Activated T-helper 9 cell treated with anti-CD3 and anti-CD28 coated beads, Interleukin-2, amount 50 U/mL, for 16 hours (primary cell): ENCODE measurements at regions not wholly inside any gene's neighbourhood (a gene's known extent, or its start where the extent isn't known, plus 50 kb on each side); places are given as distances from the start of the nearest gene placed in this dataset.
"Not testable (repeated sequence)": the region's sequence is repeated elsewhere in the genome, so short reads cannot be mapped to it uniquely, and the experiment has no call there.

Experiments used
- DNase-seq: peaks from one replicate; pipeline ENCODE4 v3.0.0-alpha.2; 2020; ENCODE audit warnings: low read depth

- DNase-seq, result no peak
Measured at GRCh38 chr6:119540417-119540816, 190.9 kb upstream of the MAN1A1 start.

- no peak for DNase-seq
Measured at GRCh38 chr6:119539066-119539746, 189.6 kb upstream of the MAN1A1 start.

- no peak for DNase-seq
Measured at GRCh38 chr6:119536666-119537065, 187.1 kb upstream of the MAN1A1 start.

GRCh38 chr6:119535332-119535731, 185.8 kb upstream of the MAN1A1 start:
- DNase-seq, result no peak

DNA sequence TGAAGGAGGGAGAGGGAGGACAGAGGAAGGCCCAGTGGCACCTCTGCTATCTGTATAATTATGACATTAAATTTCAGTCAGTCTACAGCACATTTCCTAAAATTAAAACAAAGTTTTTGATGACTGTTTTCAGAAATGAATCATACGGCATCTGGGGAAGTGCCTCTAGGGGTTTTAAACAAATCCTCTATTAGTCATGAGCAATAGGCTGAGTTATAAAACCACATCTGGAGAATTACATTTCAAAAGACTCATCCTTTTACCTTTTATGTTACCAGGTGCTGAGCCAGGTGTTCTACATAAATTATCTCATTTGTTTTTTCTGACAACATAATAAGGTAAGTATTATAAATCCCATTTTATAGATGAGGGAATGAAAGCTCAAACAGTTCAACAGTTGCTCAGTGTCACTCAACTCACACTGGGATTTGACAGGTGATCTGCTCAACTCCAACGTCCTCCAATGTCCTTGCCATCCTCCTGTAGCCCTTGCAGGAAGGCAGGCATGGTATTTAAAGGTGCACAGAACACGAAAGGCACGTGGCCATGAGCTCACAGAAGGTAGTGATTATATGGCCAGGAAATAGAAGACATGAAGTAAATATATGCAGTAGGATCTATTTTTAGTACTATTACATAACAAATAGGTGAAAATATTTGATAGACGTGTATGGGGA, 184.2 kb upstream of the MAN1A1 start:
- DNase-seq, result no peak

DNA sequence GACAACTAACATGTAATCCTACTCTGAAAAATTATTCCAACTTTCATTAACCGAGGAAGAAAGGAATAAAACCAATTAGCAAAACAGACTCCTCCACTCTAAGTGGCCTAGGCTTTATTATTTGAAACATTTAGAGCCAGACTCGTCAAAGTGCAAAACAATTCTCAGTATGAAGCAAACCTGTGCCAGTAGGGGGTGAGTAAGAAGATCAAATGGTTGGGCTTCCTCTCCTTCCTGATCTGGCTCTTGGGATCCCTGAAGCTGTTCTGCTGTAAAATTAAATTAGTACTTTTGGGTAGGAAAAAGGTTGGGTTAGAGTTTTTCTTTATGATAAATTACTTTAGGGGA, 177.6 kb upstream of the MAN1A1 start:
- DNase-seq, result no peak

- DNase-seq, result no peak
Measured at GRCh38 chr6:119526561-119527230, 177.1 kb upstream of the MAN1A1 start.

DNA sequence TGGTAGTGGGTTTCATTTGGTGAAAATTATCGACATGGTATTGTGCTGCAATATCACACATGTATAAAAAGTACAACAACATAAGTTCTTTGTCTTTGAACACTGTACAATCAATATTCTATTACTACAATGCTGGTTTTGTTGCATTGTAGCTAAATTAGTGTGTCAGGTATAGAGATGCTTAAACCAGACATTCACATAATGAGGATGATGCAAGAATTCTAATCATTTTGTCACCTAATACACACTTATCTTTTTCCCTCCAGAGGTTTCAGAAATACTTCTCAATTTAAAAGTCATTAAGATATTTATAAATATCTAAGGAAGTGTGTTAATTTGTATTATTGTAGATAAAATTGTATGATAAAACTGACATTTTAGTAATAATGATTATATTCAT, 174.8 kb upstream of the MAN1A1 start:
- no peak for DNase-seq

DNA sequence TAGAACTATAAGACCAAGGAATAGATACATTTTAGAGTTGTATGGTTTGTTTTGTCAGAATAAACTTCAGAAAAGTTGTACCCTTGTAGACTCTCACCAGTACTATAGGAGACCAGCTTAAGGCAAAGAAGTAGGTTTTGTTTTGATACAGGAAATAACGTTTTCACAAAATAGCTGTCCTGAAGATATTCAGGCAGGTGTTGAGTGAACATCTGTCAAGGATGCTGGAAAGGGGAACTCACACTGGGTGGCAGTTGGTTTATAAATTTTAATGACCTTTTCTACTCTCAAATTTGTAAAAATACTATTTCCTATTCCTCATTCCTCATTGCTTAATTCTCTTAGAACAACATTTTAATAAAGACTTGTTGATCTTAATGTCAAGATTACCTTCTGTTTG, 174.0 kb upstream of the MAN1A1 start:
- no peak for DNase-seq

DNA sequence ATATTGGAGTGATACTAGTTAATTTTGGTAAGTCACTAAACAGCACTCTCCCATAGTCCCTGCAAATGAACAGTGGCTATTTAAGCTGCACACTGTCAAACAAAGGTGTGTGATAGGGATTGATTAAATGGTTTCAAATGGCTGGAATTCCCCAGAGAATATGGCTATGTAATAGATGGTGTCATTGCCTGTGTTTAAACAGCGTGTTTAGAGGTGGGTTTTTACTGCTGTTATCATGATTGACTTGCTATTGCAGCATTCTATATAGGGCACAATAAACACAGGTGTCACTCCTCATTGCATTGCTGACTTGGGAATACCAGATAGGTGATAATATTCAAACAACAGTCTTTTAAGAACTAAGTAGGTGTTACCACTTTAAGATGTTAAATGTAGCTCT, 171.7 kb upstream of the MAN1A1 start:
- no peak for DNase-seq

DNA sequence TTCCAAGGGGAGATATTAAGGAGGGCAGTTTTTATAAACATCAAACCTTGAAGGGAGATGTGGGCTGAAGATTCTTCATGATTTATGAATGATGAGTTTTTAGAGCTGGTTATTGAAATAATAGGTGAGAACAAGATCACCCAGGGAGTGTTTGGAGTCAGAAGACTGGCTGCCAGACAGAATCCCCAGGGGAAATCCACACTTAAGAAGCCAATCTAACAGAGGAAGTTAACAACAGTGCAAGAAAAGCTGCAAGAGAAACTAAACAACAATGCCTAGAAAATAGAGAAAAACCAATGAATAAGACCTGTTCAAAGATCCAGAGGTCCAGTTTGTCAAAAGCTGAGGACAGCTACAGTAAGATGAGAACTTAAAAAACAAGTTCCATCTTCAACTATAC, 167.9 kb upstream of the MAN1A1 start:
- DNase-seq, result no peak

DNA sequence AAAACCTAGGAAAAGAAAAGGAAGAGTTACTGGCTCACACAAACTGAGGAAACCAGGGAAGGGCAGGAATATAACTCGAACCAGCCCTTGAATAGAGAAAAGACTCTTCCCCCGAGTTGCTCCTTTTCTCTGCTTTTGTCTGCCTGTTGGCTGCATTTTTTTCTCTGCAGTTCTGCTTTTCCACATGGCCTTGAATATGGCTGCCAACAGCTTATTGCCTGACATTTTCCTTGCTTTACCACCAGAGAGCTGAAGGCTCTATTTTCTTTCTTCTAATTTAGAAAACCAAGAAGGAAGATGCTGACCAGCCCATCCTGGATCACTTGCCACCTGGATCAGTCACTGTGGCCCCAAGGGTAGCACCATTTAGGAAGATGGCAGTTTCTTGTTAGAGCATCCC, 164.8 kb upstream of the MAN1A1 start:
- no peak for DNase-seq

DNA sequence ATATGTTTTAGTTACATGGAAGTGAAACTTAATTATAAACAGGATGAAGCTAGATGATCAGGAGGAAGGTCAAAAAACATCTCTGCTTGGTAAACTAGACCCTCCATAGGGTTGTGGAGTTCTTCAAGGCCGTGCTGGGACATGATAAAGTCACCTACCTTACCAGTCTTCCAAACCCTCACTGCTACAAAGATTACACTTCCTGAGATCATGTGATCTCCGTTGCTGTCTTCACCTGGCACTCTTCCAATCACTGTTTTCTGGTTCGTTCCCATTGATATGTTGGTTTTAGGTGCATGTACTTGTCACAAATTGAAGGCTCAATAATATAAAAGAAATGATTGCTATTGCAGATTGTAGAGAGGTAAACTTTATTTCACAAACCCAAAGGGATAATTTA, 161.5 kb upstream of the MAN1A1 start:
- no peak for DNase-seq

- no peak for DNase-seq
Measured at GRCh38 chr6:119510246-119510645, 160.7 kb upstream of the MAN1A1 start.

GRCh38 chr6:119506631-119507174, 157.1 kb upstream of the MAN1A1 start:
- DNase-seq, result no peak

- DNase-seq, result no peak
Measured at GRCh38 chr6:119501798-119502483, 152.4 kb upstream of the MAN1A1 start.

DNA sequence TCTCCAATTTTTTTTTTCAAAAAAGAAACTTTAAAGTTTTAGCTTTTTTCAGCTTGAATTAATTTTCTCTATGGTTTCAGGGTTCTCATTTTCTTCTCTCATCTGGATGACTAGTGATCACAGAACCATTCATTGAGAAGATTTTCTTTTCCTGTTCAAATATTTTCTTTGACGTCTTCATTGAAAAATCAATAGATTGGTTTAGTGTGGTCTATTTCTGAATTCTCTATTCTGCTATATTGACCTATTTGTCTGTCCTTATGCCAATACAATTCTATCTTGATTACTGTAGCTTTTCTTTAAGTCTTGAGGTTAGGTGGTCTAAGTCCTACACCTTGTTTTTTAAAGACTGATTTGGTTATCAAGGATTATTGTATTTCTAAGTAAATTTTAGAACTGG, 150.2 kb upstream of the MAN1A1 start:
- no peak for DNase-seq

GRCh38 chr6:119497988-119498727, 148.6 kb upstream of the MAN1A1 start:
- DNase-seq, result no peak

- no peak for DNase-seq
Measured at GRCh38 chr6:119495230-119495683, 145.7 kb upstream of the MAN1A1 start.

GRCh38 chr6:119493980-119494379, 144.4 kb upstream of the MAN1A1 start:
- no peak for DNase-seq

- not testable (repeated sequence) for DNase-seq
Measured at GRCh38 chr6:119491112-119491511, 141.6 kb upstream of the MAN1A1 start.

DNA sequence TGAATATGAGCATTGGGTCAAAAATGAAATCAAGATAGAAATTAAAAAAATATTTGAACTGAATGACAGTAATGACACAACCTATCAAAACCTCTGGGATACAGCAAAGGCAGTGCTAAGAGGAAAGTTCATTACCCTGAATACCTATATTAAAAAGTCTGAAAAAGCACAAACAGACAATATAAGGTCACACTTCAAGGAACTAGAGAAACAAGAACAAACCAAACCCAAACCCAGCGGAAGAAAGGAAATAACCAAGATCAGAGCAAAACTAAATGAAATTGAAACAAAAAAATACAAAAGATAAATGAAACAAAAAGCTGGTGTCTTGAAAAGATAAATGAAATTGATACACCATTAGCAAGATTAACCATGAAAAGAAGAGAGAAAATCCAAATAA, 140.5 kb upstream of the MAN1A1 start:
- not testable (repeated sequence) for DNase-seq
